HepG2 (cell line): ENCODE measurements at regions not wholly inside any gene's neighbourhood (a gene's known extent, or its start where the extent isn't known, plus 50 kb on each side); places are given as distances from the start of the nearest gene placed in this dataset.

Source experiments
- CEBPB ChIP-seq: IDR thresholded peaks from 2 replicates; pipeline ENCODE4 v1.6.1; 2011; ENCODE audit warnings: low read depth, low read length, improper control_type of control experiment, borderline replicate concordance
- CTCF ChIP-seq: sonication (generic); formaldehyde crosslinking; IDR thresholded peaks from 2 replicates; pipeline ENCODE4 v1.5.0; 2020; ENCODE audit warnings: mild to moderate bottlenecking, missing genetic modification reagents, moderate library complexity
- HHEX ChIP-seq: IDR thresholded peaks from 2 replicates; pipeline ENCODE4 v1.6.1; 2016; ENCODE audit warnings: control low read depth
- HOMEZ ChIP-seq: IDR thresholded peaks from 2 replicates; pipeline ENCODE4 v1.6.1; 2016; ENCODE audit warnings: low read depth
- JUNB ChIP-seq: sonication (generic); formaldehyde crosslinking; IDR thresholded peaks from 2 replicates; pipeline ENCODE4 v1.8.0; 2022; ENCODE audit warnings: missing genetic modification reagents, mild to moderate bottlenecking, borderline replicate concordance
- NFYB ChIP-seq: sonication (generic); formaldehyde crosslinking; IDR thresholded peaks from 2 replicates; pipeline ENCODE4 v1.4.0; 2020; ENCODE audit warnings: missing genetic modification reagents
- SNAI1 ChIP-seq: sonication (generic); formaldehyde crosslinking; IDR thresholded peaks from 2 replicates; pipeline ENCODE4 v1.5.0; 2020; ENCODE audit warnings: mild to moderate bottlenecking, missing genetic modification reagents, borderline replicate concordance
- ZNF280B ChIP-seq: sonication (generic); formaldehyde crosslinking; IDR thresholded peaks from 2 replicates; pipeline ENCODE4 v1.5.0; 2020; ENCODE audit warnings: missing genetic modification reagents, mild to moderate bottlenecking, borderline replicate concordance

GRCh38 chr2:139605668-139606067 is 825.5 kb upstream of the NXPH2 start:
- TF ChIP-seq CTCF = no peak
- TF ChIP-seq JUNB (CRISPR knock-in tag) = no peak
- no peak for TF ChIP-seq NFYB (CRISPR knock-in tag)
- TF ChIP-seq ZNF280B (CRISPR knock-in tag) = no peak
- TF ChIP-seq HHEX = no peak
- no peak for TF ChIP-seq SNAI1
- TF ChIP-seq CEBPB = no peak
- TF ChIP-seq HOMEZ (CRISPR knock-in tag) = no peak
